ENCODE measurements at regions not wholly inside any gene's neighbourhood (a gene's known extent, or its start where the extent isn't known, plus 50 kb on each side); places are given as distances from the start of the nearest gene placed in this dataset.

DNA sequence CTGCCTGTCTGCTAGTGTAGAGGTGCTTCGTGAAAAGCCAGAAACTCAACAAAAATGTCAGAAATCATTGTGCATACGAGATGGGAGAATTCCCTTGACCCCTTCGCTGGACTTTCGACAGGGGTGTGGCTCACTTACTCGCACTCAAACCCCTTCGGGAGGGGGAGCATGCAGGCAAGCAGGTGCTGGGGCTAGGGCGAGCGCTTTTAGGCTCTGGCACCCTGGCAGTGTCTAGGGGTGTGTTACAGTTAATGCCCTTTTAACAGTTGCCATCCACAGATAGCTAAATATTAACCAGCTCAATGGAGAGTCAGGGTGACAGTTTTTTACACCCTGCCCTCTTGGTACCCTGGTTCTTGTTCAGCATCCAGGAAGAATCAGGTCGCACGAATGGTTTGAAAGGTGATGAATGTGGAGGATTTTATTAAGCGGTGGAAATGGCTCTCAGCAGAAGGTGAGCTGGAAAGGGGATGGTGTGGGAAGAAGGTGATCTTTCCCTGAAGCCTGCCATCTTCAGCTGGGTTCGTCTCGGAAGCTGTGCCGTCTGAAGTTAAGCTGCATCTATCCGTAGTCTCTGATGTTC is 59.6 kb upstream of the SHANK2 start:
- H3K4me3 ChIP-seq (ENCODE audit: low read depth, low read length) = no peak overlapping the region
- TF ChIP-seq MYC (IDR thresholded peaks at IDR 0.05; ENCODE audit: low read depth, low read length) (no peak), POLR2A (IDR thresholded peaks at IDR 0.05; ENCODE audit: extremely low read depth, insufficient read length) (no peak)
- TF ChIP-seq, protein P1, sequence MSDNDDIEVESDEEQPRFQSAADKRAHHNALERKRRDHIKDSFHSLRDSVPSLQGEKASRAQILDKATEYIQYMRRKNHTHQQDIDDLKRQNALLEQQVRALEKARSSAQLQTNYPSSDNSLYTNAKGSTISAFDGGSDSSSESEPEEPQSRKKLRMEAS (IDR thresholded peaks at IDR 0.05; ENCODE audit: low read depth, low read length) = no peak
- TF ChIP-seq, protein P2, sequence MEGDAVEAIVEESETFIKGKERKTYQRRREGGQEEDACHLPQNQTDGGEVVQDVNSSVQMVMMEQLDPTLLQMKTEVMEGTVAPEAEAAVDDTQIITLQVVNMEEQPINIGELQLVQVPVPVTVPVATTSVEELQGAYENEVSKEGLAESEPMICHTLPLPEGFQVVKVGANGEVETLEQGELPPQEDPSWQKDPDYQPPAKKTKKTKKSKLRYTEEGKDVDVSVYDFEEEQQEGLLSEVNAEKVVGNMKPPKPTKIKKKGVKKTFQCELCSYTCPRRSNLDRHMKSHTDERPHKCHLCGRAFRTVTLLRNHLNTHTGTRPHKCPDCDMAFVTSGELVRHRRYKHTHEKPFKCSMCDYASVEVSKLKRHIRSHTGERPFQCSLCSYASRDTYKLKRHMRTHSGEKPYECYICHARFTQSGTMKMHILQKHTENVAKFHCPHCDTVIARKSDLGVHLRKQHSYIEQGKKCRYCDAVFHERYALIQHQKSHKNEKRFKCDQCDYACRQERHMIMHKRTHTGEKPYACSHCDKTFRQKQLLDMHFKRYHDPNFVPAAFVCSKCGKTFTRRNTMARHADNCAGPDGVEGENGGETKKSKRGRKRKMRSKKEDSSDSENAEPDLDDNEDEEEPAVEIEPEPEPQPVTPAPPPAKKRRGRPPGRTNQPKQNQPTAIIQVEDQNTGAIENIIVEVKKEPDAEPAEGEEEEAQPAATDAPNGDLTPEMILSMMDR (IDR thresholded peaks at IDR 0.05; ENCODE audit: low read depth, low read length) = no peak
- DNase-seq (ENCODE audit: low read depth) = no peak

DNA sequence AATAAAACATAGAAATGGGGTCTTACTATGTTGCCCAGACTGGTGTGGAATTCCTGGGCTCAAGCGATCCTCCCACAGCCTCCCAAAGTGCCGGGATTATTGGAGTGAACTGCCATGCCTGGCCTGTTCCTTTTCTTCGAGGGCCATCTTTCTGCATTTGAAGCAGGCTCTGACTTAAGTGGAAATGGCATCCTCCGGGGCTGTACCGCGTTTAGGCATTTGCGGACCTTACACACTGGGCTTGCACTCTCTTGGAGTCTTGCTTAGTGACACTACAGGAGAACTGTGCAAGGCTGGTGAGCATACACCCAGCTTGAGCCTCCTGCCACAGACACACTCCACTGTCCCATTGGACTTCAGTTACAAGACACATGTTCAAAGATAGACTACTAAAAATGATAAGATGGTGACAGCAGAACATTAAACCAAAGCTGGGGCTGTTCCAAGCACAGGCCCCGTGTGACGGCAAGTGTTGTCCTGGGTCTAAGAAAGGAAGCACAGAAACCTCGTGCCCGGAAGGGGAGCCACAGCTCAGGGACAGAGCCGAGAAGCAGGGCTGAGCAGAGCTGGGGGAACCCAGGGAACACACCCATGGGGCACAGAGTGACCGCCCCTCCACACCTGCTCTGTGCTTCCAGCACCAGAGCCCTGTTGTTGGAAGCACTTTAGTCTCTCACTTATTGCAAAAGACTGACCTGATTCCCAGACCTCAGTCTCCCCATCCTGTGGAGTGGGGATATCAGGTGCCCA is 59.0 kb upstream of the SHANK2 start:
- no peak overlapping the region for H3K4me3 ChIP-seq (ENCODE audit: low read depth, low read length)
- TF ChIP-seq, protein P2 (IDR thresholded peaks at IDR 0.05; ENCODE audit: low read depth, low read length) = no peak
- DNase-seq (ENCODE audit: low read depth) = no peak

DNA sequence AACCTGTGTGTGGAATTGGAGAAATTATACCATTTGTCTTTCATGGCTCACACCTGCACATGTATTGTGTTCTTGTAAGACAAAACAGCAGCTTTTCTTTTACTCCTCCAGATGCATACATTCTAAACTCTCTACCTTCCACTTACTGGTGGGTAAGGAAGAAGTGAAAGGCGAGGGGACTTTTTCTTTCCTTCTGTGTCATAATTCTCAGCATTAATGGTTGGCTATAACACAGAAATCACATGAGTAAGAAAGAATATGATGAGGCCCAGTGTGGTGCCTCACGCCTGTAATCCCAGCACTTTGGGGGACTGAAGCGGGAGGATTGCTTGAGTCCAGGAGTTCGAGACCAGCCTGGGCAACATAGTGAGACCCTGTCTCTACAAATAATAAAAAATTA is 57.8 kb upstream of the SHANK2 start:
- no peak for DNase-seq (ENCODE audit: low read depth)
- TF ChIP-seq MYC (IDR thresholded peaks at IDR 0.05; ENCODE audit: low read depth, low read length) = no peak
- TF ChIP-seq, protein P2 (IDR thresholded peaks at IDR 0.05; ENCODE audit: low read depth, low read length) = no peak
- TF ChIP-seq POLR2A (IDR thresholded peaks at IDR 0.05; ENCODE audit: extremely low read depth, insufficient read length) = no peak
- TF ChIP-seq, protein P1 (IDR thresholded peaks at IDR 0.05; ENCODE audit: low read depth, low read length) = no peak
- no peak overlapping the region for H3K4me3 ChIP-seq (ENCODE audit: low read depth, low read length)

DNA sequence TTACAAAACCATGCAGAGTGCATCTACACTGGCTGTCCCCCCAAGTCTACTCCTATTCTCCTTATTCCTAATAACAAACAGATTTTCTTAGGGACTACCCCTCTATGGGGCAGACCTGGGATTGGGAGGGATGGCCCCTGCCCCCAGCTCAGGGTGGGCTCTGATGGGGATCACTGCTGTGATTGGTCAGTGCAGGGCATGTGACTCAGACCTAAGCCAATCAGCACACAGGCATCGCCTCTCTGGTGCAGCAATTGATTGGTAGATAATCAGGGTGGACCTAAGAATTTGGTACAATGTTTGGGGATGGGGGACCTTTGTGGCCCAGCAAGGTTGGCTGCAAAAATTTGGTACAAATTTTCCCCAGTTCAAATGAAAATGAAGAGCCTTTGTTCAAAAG is 57.2 kb upstream of the SHANK2 start:
- no peak overlapping the region for H3K4me3 ChIP-seq (ENCODE audit: low read depth, low read length)
- no peak for DNase-seq (ENCODE audit: low read depth)
- TF ChIP-seq MYC (IDR thresholded peaks at IDR 0.05; ENCODE audit: low read depth, low read length) (no peak), POLR2A (IDR thresholded peaks at IDR 0.05; ENCODE audit: extremely low read depth, insufficient read length) (no peak)
- TF ChIP-seq, protein P2 (IDR thresholded peaks at IDR 0.05; ENCODE audit: low read depth, low read length) = no peak
- TF ChIP-seq, protein P1 (IDR thresholded peaks at IDR 0.05; ENCODE audit: low read depth, low read length) = no peak

DNA sequence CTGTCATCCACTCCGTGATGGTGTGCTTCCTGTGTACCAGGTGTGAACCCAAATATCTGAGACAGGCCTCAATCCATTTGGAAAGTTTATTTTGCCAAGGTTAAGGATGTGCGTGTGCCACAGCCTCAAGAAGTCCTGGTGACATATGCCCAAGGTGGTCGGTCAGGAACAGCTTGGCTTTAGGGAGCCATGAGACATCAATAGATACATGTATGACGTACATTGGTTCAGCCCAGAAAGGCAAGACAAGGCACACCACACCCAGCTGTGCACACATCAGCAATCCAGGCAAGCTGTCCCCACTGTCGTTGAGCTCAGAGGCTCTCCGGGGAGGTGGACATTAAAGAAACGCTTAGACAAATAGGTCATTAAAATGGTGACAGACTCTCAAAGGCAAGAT is 56.8 kb upstream of the SHANK2 start:
- no peak for DNase-seq (ENCODE audit: low read depth)
- TF ChIP-seq, protein P2 (IDR thresholded peaks at IDR 0.05; ENCODE audit: low read depth, low read length) = no peak
- no peak overlapping the region for H3K4me3 ChIP-seq (ENCODE audit: low read depth, low read length)

All from NB4 (cell line).